ENCODE measurements at regions not wholly inside any gene's neighbourhood (a gene's known extent, or its start where the extent isn't known, plus 50 kb on each side); places are given as distances from the start of the nearest gene placed in this dataset.

DNA sequence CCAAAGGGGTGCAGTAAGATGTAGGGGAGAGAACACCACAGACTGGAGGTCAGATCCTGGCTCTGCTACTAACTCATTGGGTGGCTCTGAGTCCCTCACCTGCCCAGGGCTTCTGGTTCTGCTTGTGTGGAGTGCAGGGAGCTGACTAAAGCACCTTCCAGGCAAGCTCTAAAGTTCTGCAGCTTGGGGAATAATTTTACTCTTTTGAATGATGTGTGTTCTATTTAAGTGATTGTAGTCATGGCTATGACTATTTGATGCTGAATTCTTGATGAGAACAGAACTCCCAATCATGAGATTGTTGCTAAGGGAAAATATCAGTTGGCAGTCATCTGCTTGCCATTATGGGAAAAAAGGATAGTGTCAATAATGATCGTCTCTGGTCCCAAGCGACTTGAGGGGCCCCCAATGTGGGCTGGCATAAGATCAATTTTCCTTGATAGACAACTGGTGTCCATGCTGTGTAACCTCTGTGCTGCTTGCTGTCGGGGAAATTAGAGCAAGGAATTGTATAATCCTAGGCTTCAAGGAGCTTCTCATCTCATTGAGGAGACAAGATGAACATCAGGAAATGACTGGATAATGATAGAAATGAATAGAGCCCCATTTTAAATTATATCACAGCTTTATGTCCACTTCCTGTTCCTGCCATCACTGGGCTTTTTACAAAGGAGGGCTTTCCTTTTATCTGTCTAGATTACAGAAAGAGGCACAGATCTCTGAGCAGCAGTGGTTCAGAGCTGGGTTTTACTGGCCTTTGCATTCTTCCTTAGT lies 131.7 kb downstream of the SLC4A3 start:
- TF ChIP-seq, protein P1, sequence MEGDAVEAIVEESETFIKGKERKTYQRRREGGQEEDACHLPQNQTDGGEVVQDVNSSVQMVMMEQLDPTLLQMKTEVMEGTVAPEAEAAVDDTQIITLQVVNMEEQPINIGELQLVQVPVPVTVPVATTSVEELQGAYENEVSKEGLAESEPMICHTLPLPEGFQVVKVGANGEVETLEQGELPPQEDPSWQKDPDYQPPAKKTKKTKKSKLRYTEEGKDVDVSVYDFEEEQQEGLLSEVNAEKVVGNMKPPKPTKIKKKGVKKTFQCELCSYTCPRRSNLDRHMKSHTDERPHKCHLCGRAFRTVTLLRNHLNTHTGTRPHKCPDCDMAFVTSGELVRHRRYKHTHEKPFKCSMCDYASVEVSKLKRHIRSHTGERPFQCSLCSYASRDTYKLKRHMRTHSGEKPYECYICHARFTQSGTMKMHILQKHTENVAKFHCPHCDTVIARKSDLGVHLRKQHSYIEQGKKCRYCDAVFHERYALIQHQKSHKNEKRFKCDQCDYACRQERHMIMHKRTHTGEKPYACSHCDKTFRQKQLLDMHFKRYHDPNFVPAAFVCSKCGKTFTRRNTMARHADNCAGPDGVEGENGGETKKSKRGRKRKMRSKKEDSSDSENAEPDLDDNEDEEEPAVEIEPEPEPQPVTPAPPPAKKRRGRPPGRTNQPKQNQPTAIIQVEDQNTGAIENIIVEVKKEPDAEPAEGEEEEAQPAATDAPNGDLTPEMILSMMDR (IDR thresholded peaks at IDR 0.05), result no peak
- Histone ChIP-seq H3K27me3 (no peaks in the 10 kb centered on the region), H3K27ac (no peak overlapping the region), H3K36me3 (no peaks in the 10 kb centered on the region), H3K4me1 (no peaks in the 10 kb centered on the region), H3K9me3 (no peaks in the 10 kb centered on the region), H3K4me3 (no peak overlapping the region)
- intact Hi-C loops (cut with DNase I), result no loop called here
- DNase-seq (ENCODE audit: low spot score in 2 of 2), result peak in 1 of 2 donors; percentile 35

DNA sequence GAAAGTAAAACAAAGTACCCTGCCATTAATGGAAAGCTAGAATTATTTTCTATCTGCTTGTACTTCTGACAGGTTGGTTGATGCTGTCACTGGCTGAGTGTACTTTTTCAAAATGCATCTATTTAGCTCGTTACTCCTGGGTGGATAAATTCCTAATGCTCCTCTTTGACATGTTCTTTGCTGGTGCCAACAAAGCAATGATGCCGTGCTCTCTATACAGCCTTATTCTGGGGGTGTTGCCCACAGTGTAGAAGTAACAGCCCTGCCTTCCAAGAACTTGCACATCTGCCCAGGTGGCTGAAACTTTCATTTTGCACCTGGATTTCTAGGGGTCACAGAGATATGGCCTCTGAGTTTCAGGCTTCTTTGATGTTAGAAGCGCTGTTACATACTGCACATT lies 132.4 kb downstream of the SLC4A3 start:
- H3K4me1 ChIP-seq, result no peaks in the 10 kb centered on the region
- H3K27ac ChIP-seq, result no peak overlapping the region
- H3K36me3 ChIP-seq, result no peaks in the 10 kb centered on the region
- TF ChIP-seq, protein P1 (IDR thresholded peaks at IDR 0.05), result no peak
- no peaks in the 10 kb centered on the region for H3K9me3 ChIP-seq
- H3K4me3 ChIP-seq, result no peak overlapping the region
- no peak for DNase-seq (ENCODE audit: low spot score in 2 of 2)
- intact Hi-C loops (cut with DNase I), result no loop called here
- no peaks in the 10 kb centered on the region for H3K27me3 ChIP-seq

DNA sequence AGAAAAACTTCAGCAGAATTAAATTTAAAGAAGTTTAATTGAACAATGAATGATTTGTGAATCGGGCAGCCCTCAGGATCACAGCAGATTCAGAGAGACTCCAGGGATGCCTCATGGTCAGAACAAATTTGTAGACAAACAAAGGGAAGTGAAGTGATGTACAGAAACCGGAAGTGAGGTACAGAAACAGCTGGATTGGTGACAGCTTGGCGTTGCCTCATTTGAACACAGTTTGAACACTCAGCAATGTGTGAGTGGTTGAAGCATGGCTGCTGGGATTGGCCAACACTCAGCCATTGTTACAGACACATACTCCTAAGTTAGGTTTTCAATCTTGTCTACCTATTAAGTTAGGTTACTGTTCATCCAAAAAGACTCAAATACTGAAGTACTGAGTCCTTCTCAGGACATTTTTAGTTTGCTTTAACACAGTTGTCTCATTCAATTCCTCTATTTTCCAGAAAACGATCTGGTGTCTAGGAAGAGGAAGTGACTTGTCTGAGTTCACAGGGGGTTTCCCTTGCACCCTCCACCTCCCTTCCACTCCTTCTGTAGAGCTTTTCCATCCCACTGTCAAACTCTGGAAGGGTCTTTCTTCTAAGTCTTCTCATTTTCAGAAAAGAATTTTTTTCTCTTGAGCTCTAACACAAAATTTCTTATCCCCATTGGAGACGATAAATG lies 137.9 kb downstream of the SLC4A3 start:
- intact Hi-C loops (cut with DNase I), result no loop called here
- Histone ChIP-seq H3K27ac (no peak overlapping the region), H3K27me3 (no peaks in the 10 kb centered on the region), H3K36me3 (no peaks in the 10 kb centered on the region), H3K4me3 (no peak overlapping the region), H3K9me3 (no peaks in the 10 kb centered on the region), H3K4me1 (no peaks in the 10 kb centered on the region)
- TF ChIP-seq, protein P1 (IDR thresholded peaks at IDR 0.05), result no peak
- DNase-seq (ENCODE audit: low spot score in 2 of 2), result peak in 1 of 2 donors; percentile 24

DNA sequence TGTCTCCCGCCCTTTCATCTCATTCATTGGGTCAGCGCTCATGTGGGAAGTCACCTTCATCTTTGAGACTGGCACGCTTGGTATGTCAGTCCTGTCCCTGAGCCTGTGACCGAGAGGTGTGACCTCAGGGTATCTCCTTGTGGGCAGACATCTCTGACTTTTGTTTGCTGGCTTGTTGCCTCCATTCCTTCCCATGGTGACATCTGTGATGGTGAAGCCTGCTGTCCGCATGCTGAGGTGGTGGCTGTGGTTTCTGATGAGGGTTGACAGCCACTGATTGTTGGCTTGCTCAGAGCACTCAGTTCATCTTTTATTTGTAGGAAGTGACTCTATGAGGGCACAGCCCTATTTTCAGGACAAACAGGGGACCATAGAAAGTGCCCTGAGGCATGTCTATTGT lies 139.2 kb downstream of the SLC4A3 start:
- Histone ChIP-seq H3K4me1 (no peaks in the 10 kb centered on the region), H3K36me3 (no peaks in the 10 kb centered on the region), H3K27me3 (no peaks in the 10 kb centered on the region), H3K27ac (no peak overlapping the region), H3K4me3 (no peak overlapping the region), H3K9me3 (no peaks in the 10 kb centered on the region)
- intact Hi-C loops (cut with DNase I), result no loop called here
- TF ChIP-seq, protein P1 (IDR thresholded peaks at IDR 0.05), result no peak
- no peak for DNase-seq (ENCODE audit: low spot score in 2 of 2)

DNA sequence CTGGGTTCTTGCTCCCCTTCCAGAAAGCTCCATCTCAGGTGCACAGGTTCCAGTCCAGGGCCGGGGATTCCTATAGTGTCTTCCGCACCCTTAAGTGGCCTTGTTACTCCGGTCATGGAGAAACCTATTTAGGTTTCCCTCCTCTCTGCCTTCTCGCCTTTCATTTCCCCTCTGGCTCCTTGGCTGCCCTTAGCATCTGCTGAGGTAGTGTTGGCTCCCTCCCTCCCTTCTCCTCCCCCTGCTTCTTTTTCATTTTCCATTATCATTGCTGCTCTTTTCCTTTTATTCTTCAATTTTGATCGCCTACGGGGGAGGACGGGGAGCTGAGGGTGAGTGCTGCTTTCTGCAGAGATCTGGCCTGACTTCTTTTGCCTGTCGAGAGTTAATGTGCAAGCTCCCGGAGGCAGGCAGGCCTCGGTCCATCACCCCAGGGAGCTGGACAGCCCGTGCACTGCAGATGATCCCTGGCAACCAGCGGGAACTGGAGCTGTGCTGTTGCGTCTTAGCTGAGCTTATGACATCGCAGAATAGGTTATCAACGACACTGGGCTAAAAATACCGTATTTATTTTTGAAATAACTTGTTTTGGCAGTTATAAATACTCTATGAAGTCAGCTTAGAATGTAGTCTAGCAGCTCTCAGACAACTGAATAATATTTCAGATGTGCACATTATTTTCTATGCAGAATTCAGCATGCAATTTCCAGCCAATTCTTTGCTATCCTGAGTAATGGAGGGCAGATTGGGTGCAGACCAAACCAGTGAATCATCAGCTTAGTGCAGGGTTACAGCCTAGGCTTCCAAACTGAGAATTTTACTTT lies 141.9 kb downstream of the SLC4A3 start:
- H3K9me3 ChIP-seq, result no peaks in the 10 kb centered on the region
- no peaks in the 10 kb centered on the region for H3K4me1 ChIP-seq
- peak overlapping the region in 1 of 2 donors; percentile 38 for H3K4me3 ChIP-seq
- H3K36me3 ChIP-seq, result no peaks in the 10 kb centered on the region
- H3K27me3 ChIP-seq, result no peaks in the 10 kb centered on the region
- TF ChIP-seq, protein P1 (IDR thresholded peaks at IDR 0.05), result no peak
- H3K27ac ChIP-seq, result peak overlapping the region; percentile 26 to 51
- intact Hi-C loops (cut with DNase I), result no loop called here
- peak in 1 of 2 donors; percentile 62 for DNase-seq (ENCODE audit: low spot score in 2 of 2)

All from ascending aorta (tissue), 2 donors.